ENCODE measurements at regions not wholly inside any gene's neighbourhood (a gene's known extent, or its start where the extent isn't known, plus 50 kb on each side); places are given as distances from the start of the nearest gene placed in this dataset.

DNA sequence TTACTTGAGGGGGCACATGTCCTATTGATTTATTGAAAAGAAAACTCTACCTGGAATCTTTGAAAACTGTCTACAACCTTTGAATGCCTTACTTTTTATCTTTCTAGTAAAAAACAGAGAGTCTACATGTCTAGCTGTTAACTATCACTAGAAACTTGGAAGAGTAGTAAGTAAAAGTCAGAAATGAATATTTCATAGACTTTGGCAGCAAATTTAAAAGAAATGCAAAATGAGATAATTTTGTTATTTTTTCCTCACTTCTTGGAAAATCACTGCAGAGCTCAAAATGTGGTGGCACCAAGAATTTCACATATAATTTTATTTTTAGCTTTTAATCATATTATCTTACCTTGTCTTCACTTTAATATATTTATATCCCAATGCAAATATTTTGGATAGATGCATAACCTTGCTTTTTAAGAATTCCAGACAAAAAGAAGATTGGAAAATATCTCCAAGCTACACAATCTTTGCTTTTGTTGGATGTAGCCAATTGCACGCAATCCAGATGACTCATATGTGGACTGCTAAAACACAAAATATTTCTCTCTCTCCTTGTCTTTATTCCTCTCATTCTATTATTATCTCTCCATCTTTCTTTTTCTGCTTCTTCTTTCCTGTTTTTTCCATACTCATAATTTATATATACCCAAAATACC lies 92.2 kb upstream of the DSEL start:
- TF ChIP-seq, protein P1, sequence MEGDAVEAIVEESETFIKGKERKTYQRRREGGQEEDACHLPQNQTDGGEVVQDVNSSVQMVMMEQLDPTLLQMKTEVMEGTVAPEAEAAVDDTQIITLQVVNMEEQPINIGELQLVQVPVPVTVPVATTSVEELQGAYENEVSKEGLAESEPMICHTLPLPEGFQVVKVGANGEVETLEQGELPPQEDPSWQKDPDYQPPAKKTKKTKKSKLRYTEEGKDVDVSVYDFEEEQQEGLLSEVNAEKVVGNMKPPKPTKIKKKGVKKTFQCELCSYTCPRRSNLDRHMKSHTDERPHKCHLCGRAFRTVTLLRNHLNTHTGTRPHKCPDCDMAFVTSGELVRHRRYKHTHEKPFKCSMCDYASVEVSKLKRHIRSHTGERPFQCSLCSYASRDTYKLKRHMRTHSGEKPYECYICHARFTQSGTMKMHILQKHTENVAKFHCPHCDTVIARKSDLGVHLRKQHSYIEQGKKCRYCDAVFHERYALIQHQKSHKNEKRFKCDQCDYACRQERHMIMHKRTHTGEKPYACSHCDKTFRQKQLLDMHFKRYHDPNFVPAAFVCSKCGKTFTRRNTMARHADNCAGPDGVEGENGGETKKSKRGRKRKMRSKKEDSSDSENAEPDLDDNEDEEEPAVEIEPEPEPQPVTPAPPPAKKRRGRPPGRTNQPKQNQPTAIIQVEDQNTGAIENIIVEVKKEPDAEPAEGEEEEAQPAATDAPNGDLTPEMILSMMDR (IDR thresholded peaks at IDR 0.05; ENCODE audit: poor library complexity), result no peak
- TF ChIP-seq EZH2 (IDR thresholded peaks at IDR 0.05; ENCODE audit: borderline replicate concordance), result no peak

Data from hepatocyte (in vitro differentiated cells).